ENCODE measurements at regions not wholly inside any gene's neighbourhood (a gene's known extent, or its start where the extent isn't known, plus 50 kb on each side); places are given as distances from the start of the nearest gene placed in this dataset.

GRCh38 chr2:16314691-16315457 lies 350.8 kb downstream of the CYRIA start:
- DNase-seq, result no peak

DNA sequence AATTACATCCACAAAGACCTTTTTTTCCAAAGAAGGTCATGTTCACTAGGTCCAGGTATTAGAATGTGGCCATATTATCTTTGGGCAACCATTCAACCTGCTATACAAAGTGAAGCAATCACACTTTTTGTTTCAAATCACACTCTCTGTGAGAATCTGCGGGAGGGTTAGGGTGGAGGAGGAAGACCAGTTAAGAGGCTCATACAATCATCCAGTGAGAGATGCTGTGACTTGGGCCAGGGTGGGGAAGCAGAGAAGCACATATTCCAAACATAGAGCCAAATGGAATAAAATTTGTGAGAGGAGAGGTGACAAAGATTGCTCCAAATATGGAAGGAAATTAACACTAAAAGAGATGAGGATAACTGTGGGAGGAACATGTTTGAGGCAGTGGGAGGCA lies 351.6 kb downstream of the CYRIA start:
- no peak for DNase-seq

- DNase-seq, result no peak
Measured at GRCh38 chr2:16313235-16313975, 352.2 kb downstream of the CYRIA start.

GRCh38 chr2:16312771-16313170 lies 352.9 kb downstream of the CYRIA start:
- DNase-seq, result no peak

GRCh38 chr2:16311521-16312440 lies 353.9 kb downstream of the CYRIA start:
- no peak for DNase-seq

DNA sequence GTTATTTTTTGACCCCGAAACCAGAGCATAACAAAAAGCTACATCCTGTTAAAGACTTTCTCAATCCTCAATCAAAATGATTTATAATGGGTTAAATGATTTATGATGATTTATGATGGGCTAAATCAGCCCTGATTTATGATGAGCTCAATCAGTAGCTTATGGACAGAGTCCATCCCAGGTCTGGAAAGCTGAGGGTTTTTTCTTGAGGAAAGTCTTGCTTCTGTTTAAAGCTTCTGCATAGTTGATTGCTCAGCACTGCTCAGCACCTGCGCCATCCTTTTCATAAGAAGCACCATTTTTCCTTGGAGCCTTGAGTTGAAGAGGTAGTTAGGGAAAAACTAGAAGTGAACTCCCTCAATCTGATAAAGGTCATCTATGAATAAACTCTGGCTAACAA lies 356.8 kb downstream of the CYRIA start:
- no peak for DNase-seq

GRCh38 chr2:16304876-16305590 lies 360.6 kb downstream of the CYRIA start:
- DNase-seq, result no peak

GRCh38 chr2:16303761-16304160 lies 361.9 kb downstream of the CYRIA start:
- no peak for DNase-seq

- no peak for DNase-seq
Measured at GRCh38 chr2:16303273-16303577, 362.4 kb downstream of the CYRIA start.

- no peak for DNase-seq
Measured at GRCh38 chr2:16302431-16303272, 362.3 kb downstream of the MYCN start.

DNA sequence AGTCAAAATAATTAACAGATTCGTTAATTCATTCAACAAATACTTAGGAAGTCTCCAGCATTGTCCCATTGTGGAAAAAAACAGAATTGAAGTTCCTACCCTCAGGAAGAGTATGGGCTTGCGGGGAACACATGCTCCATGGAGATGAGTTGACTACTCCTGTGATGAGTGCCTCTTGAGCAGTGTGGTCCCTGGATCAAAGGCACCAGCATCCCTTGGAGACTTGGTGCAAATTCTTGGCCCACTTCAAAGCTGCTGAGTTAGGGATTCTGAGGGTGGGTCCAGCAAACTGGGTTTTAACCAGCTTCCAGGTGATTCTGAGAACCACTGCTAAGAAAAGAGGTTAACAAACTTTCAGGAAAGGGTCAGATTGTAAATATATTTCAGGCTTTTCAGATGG lies 361.6 kb downstream of the MYCN start:
- DNase-seq, result no peak

DNA sequence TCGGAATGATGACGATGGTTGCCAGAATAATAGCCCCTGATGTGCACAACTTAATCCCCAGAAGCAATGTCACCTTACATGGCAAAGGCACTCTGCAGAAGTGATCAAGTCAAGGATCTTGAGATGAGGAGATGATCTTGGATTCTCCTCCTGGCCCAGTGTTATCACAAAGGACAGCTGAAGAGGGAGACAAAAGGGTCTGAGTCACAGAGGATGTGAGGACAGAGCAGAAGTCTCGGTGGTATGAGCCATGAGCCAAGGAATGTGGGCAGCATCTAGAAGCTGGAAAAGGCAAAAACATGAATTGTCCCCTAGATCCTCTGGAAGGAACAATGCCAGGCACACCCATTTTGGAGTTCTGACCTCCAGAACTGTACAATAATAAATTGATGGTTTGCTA lies 358.5 kb downstream of the MYCN start:
- DNase-seq, result no peak

DNA sequence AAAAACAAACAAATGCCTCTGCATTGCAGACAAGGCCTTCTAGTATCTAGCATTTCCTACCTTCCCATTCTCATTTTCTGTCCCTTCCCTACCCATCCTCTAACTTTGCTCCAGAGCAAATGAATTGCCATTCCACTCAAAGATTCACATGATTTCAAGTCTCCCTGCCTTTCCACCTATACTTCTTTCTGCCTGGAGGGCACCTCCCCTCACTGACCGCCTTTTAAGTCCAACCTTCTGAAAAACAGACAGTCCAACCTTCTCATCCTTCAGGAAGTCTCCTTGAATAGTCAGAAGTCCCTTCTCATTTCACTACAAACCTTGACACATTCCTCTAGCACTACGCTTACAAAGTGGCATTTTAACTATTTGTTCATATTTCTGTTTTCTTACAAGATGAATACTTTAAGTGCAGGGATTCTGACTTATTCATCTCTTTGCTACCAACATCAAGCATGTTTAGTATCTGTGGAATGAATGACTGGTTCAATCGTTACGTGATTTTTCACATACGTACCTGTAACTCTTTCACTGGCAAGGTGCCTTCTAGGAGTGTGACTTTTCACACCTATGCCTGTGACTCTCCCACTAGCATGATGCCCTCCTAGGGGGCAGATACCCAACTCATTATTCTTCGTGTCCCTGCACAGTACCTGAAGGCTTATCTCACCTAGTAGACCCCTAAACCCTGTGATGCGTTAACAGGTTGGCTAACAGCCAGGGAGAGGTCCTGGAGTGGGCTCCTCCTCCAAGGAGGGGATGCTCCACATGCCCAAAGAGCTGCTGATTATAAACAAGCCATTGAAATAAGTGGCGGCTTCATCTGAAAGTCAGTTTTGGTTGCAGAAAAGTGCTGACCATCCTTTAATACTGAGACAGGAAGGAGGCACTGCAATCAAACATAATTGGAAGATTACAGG lies 356.2 kb downstream of the MYCN start:
- no peak for DNase-seq

DNA sequence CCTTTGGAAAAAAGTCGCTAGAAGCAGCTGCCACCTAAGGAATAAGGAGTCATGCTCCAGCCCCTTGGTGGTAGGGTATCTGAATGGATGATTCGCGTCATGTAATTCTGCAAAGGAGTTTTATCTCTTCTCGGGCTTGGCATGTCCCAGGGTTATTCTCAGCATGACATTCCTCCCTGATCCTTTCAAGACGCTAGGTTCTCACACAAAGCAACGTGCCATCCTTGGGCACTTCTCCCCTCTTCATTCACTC lies 355.6 kb downstream of the MYCN start:
- no peak for DNase-seq

- DNase-seq, result no peak
Measured at GRCh38 chr2:16294791-16295190, 354.4 kb downstream of the MYCN start.

- no peak for DNase-seq
Measured at GRCh38 chr2:16293871-16294270, 353.5 kb downstream of the MYCN start.

DNA sequence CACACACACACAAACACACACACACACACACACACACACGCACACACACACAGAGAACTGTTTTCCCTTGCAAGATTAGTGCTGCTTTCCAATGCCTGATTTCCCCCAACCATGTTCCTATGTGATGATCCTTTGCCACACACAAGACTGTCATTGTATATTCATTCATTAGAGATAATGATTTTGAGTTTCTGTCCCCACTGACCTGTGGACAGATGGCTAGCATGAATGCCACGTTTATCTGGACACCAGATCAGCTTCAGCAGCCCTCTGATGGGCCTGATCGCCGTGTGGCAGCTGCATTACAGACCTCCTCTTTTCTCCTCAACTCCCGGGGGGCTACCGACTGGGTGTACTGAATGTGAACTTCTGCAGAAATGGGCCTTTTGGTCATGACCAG lies 353.0 kb downstream of the MYCN start:
- no peak for DNase-seq

GRCh38 chr2:16291731-16292550 lies 351.6 kb downstream of the MYCN start:
- DNase-seq, result no peak

- DNase-seq, result no peak
Measured at GRCh38 chr2:16291226-16291625, 350.9 kb downstream of the MYCN start.

GRCh38 chr2:16290311-16291020 lies 350.1 kb downstream of the MYCN start:
- no peak for DNase-seq
